ENCODE measurements at regions not wholly inside any gene's neighbourhood (a gene's known extent, or its start where the extent isn't known, plus 50 kb on each side); places are given as distances from the start of the nearest gene placed in this dataset.

DNA sequence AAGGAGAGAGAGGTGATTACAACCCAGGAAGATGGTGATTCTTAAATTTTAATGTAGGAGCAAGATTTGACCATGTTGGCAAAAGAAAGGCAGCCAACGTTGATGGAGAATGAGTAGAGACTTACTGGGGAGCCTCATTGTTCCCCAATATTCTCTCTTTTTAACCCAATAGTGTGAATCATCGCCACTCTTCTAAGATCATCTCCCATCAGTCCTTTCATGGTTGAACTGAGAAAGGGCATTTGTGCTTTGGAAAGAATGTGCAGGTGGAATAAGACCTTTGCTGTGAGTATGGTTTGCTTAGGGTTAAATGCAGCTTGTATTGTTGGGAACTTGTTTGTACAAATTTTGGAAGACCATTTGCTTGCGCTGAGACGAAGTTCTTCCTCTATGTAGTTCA, 231.0 kb downstream of the TBXT start:
- no peak for DNase-seq (ENCODE audit: low spot score)
- POLR2A ChIA-PET (ENCODE audit: low non-redundant PET) = no interaction called here
- intact Hi-C loops (cut with micrococcal nuclease; ENCODE audit: unreplicated experiment) = no loop called here
- Histone ChIP-seq H3K27me3 (replicated peaks; ENCODE audit: insufficient read depth, low read depth, low read length, poor library complexity) (peaks cover 9% of the 10 kb centered on the region), H3K9me3 (ENCODE audit: low read depth, low read length, poor library complexity, severe bottlenecking) (no peaks in the 10 kb centered on the region), H3K4me3 (ENCODE audit: low read depth, low read length, poor library complexity, severe bottlenecking) (no peak overlapping the region), H3K36me3 (ENCODE audit: insufficient read depth, low read length, poor library complexity, severe bottlenecking) (no peaks in the 10 kb centered on the region), H3K27ac (ENCODE audit: low read depth, low read length, poor library complexity, severe bottlenecking) (no peak overlapping the region), H3K4me1 (ENCODE audit: insufficient read depth, low read length, poor library complexity, severe bottlenecking) (no peaks in the 10 kb centered on the region)
- TF ChIP-seq EZH2 (IDR thresholded peaks at IDR 0.05; ENCODE audit: borderline replicate concordance, low read depth, low read length, poor library complexity, severe bottlenecking) (no peak), CTCF (conservative IDR thresholded peaks at IDR 0.05; ENCODE audit: low read depth, low read length) (no peak)
- BruUV-seq (replicated peaks) = no TSS peak
- CTCF ChIA-PET = no interaction called here

GRCh38 chr6:165936096-165936495, 231.6 kb downstream of the TBXT start:
- Histone ChIP-seq H3K4me1 (ENCODE audit: insufficient read depth, low read length, poor library complexity, severe bottlenecking) (no peaks in the 10 kb centered on the region), H3K27ac (ENCODE audit: low read depth, low read length, poor library complexity, severe bottlenecking) (no peak overlapping the region), H3K36me3 (ENCODE audit: insufficient read depth, low read length, poor library complexity, severe bottlenecking) (no peaks in the 10 kb centered on the region), H3K4me3 (ENCODE audit: low read depth, low read length, poor library complexity, severe bottlenecking) (no peak overlapping the region), H3K27me3 (replicated peaks; ENCODE audit: insufficient read depth, low read depth, low read length, poor library complexity) (peaks cover 11% of the 10 kb centered on the region), H3K9me3 (ENCODE audit: low read depth, low read length, poor library complexity, severe bottlenecking) (no peaks in the 10 kb centered on the region)
- POLR2A ChIA-PET (ENCODE audit: low non-redundant PET) = no interaction called here
- CTCF ChIA-PET = no interaction called here
- intact Hi-C loops (cut with micrococcal nuclease; ENCODE audit: unreplicated experiment) = no loop called here
- TF ChIP-seq CTCF (conservative IDR thresholded peaks at IDR 0.05; ENCODE audit: low read depth, low read length) = no peak
- no peak for TF ChIP-seq EZH2 (IDR thresholded peaks at IDR 0.05; ENCODE audit: borderline replicate concordance, low read depth, low read length, poor library complexity, severe bottlenecking)
- BruUV-seq (replicated peaks) = no TSS peak
- no peak for DNase-seq (ENCODE audit: low spot score)

DNA sequence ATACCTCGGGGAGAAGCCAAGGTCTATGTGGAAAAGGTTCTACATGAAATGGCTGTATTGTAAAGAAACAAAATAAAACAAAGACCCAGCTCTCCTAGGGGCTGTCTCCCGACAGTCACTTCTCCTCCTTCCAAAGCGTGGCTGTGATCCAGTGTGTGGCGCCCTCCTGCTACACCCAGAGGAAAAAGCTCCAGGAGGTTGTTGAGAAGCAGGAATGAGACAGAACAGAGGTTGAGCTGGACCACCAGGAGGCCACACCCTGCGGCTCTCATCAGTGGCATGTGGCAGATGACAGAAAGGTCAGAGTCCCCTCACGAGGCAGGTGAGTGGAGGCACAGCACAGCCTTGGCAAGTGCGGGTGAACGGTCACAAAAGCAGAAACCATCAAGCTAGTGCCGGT, 236.0 kb downstream of the TBXT start:
- Histone ChIP-seq H3K27me3 (replicated peaks; ENCODE audit: insufficient read depth, low read depth, low read length, poor library complexity) (peaks cover 10% of the 10 kb centered on the region), H3K4me3 (ENCODE audit: low read depth, low read length, poor library complexity, severe bottlenecking) (no peak overlapping the region), H3K36me3 (ENCODE audit: insufficient read depth, low read length, poor library complexity, severe bottlenecking) (no peaks in the 10 kb centered on the region), H3K4me1 (ENCODE audit: insufficient read depth, low read length, poor library complexity, severe bottlenecking) (no peaks in the 10 kb centered on the region), H3K27ac (ENCODE audit: low read depth, low read length, poor library complexity, severe bottlenecking) (no peak overlapping the region), H3K9me3 (ENCODE audit: low read depth, low read length, poor library complexity, severe bottlenecking) (no peaks in the 10 kb centered on the region)
- TF ChIP-seq EZH2 (IDR thresholded peaks at IDR 0.05; ENCODE audit: borderline replicate concordance, low read depth, low read length, poor library complexity, severe bottlenecking) (no peak), CTCF (conservative IDR thresholded peaks at IDR 0.05; ENCODE audit: low read depth, low read length) (0 out of 2 replicates have a peak, but pooled peaks have one; percentile 16)
- ChIA-PET CTCF (no interaction called here), POLR2A (ENCODE audit: low non-redundant PET) (no interaction called here)
- intact Hi-C loops (cut with micrococcal nuclease; ENCODE audit: unreplicated experiment) = no loop called here
- no peak for DNase-seq (ENCODE audit: low spot score)
- no TSS peak for BruUV-seq (replicated peaks)

Measured in A673 (cell line).